ENCODE measurements at regions not wholly inside any gene's neighbourhood (a gene's known extent, or its start where the extent isn't known, plus 50 kb on each side); places are given as distances from the start of the nearest gene placed in this dataset.

DNA sequence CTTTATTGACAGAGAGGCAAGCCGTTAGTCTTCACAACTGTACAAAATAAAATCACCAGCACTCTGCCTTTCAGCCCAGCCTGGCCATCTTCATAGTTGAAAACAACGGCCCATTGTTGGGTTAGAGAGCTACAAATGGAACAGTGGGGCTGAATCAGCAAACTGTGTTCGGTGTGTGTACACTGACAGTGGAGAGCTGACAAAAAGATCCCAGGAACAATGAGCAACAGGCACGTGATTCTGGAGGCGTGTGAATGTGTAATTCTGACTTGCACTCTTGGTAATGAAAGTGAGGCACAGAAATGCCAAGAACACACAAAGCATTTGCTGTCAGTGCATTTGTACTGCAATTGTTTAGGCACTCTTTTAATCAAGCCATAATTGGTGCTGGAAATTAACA, 303.7 kb downstream of the WDR11 start:
- H3K27ac ChIP-seq (ENCODE audit: low read depth, low read length, severe bottlenecking): no peak overlapping the region
- 92 to 93% methylated on average over 4 of the region's 5 CpGs for WGBS, 2 experiments (ENCODE audit: insufficient coverage in 2 of 2)

DNA sequence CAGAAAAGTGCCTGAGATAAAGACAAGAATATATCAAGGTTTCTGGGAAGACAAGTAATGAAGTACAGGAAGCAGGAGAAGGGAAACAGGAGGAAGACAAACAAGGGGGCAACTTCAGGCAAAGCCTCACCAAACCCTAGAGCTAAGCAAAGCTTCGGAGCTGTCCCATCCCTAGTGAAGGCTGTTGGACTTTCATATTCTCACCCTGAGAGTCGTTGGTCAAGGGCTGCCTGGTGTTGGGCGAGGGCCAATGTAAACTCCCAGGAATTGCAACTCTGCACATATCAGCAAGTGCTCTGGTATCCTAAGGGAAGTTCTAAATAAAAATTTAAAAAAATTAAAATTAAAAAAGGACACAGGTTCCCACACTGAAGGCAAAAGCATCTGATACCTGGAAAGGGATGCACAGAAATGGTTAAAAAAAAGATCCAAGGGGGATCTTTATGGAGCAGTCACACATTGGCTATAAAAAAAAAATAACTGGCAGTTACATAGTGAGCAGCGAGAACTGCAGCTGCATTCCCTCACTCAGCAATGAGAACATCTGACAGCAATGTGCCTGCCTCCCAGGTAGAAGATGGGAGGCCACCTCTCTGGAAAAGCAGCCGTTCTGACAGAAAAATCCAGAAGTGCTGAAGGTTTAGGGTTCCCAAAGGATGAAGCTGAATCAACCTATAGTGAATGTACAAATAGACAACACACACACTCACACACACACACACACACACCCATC, 304.7 kb downstream of the WDR11 start:
- Histone ChIP-seq H3K9me3 (ENCODE audit: control insufficient read depth, low read length) (no peaks in the 10 kb centered on the region), H3K4me3 (ENCODE audit: extremely low read depth, insufficient read depth, low read length, poor library complexity, severe bottlenecking) (no peak overlapping the region), H3K27ac (ENCODE audit: low read depth, low read length, severe bottlenecking) (no peak overlapping the region), H3K36me3 (ENCODE audit: control insufficient read depth, insufficient read depth, low read length) (no peaks in the 10 kb centered on the region), H3K4me1 (ENCODE audit: control insufficient read depth, insufficient read depth, low read length, poor library complexity, severe bottlenecking) (no peaks in the 10 kb centered on the region)
- 94 to 100% methylated on average over 2 of the region's 5 CpGs for WGBS, 2 experiments (ENCODE audit: insufficient coverage in 2 of 2)

More for the DNA sequence above, 303.7 kb downstream of the WDR11 start:
- H3K9me3 ChIP-seq (ENCODE audit: control insufficient read depth, low read length): no peaks in the 10 kb centered on the region
- no peaks in the 10 kb centered on the region for H3K36me3 ChIP-seq (ENCODE audit: control insufficient read depth, insufficient read depth, low read length)
- H3K4me1 ChIP-seq (ENCODE audit: control insufficient read depth, insufficient read depth, low read length, poor library complexity, severe bottlenecking): no peaks in the 10 kb centered on the region
- no peak overlapping the region for H3K4me3 ChIP-seq (ENCODE audit: extremely low read depth, insufficient read depth, low read length, poor library complexity, severe bottlenecking)

DNA sequence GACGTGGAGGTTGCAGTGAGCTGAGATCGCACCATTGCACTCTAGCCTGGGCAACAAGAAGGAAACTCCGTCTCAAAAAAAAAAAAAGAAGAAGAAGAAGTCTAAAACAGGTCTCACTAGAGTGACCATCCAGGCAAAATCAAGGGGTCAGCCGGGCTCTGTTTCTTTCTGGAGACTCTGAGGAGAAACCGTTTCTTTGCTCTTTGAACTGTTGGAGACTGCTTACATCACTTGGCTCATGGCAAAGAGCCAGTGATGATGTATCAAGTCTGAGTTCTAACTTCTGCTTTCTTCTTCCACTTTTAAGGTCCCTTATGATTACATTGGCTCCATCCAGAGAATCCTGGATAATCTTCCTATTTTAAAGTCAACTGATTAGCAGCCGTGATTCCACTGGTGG, 306.8 kb downstream of the WDR11 start:
- no peak overlapping the region for H3K4me3 ChIP-seq (ENCODE audit: extremely low read depth, insufficient read depth, low read length, poor library complexity, severe bottlenecking)
- WGBS, 2 experiments (ENCODE audit: insufficient coverage in 2 of 2): 90 to 98% methylated on average over 2 to 4 of the region's 6 CpGs
- no peak overlapping the region for H3K27ac ChIP-seq (ENCODE audit: low read depth, low read length, severe bottlenecking)
- no peaks in the 10 kb centered on the region for H3K36me3 ChIP-seq (ENCODE audit: control insufficient read depth, insufficient read depth, low read length)
- H3K4me1 ChIP-seq (ENCODE audit: control insufficient read depth, insufficient read depth, low read length, poor library complexity, severe bottlenecking): no peaks in the 10 kb centered on the region
- H3K9me3 ChIP-seq (ENCODE audit: control insufficient read depth, low read length): no peaks in the 10 kb centered on the region

DNA sequence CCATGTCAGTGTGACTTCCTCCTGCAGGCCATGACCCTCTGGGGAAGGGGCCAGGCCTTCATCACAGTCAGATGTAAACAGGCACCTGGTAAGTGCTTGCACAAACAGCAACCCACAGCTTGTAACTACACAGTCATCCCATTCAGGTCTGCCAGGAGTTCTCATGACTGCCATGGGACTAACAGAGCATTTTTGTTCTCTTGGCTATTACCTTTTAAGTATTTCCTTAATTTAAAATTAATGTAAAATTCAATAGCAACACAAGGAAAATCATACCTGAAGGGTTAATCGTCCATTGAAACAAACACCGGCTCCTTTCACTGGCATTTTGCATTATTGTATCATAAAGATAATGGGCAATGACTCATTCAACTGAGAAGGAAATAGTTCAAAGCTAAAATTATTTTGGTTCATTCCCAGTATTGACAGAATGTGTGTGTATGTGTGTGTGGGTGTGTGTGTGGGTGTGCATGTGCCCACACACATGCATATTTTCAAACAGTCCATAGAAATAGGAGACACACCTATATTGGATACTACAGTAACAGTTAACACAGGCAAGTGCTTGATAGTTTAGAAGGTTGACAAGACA, 307.9 kb downstream of the WDR11 start:
- H3K36me3 ChIP-seq (ENCODE audit: control insufficient read depth, insufficient read depth, low read length): no peaks in the 10 kb centered on the region
- H3K27ac ChIP-seq (ENCODE audit: low read depth, low read length, severe bottlenecking): no peak overlapping the region
- H3K4me1 ChIP-seq (ENCODE audit: control insufficient read depth, insufficient read depth, low read length, poor library complexity, severe bottlenecking): no peaks in the 10 kb centered on the region
- no peak overlapping the region for H3K4me3 ChIP-seq (ENCODE audit: extremely low read depth, insufficient read depth, low read length, poor library complexity, severe bottlenecking)
- WGBS, 2 experiments (ENCODE audit: insufficient coverage in 2 of 2): no CpG with 5 or more reads among the region's 2 CpGs
- no peaks in the 10 kb centered on the region for H3K9me3 ChIP-seq (ENCODE audit: control insufficient read depth, low read length)

DNA sequence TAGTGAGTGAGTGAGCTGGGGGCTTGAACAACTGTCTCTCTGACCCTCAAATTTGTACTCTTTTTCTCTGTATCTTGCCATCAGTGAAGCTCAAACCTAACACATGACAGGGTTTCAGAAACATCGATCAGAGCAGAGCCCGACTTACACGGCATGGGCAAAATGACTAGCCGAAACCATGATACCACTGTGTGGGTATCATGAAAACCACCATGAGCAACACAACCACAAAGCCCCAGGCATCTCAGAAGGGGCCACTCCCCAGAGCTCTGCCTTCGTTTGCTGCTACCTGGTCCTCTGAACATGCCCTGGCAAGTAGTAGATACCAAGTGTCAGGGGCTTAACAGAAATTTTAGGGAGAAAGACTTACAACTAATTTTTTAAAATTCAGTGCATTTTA, 308.5 kb downstream of the WDR11 start:
- WGBS, 2 experiments (ENCODE audit: insufficient coverage in 2 of 2): 89 to 96% methylated on average over 3 to 4 of the region's 5 CpGs
- H3K27ac ChIP-seq (ENCODE audit: low read depth, low read length, severe bottlenecking): no peak overlapping the region
- H3K36me3 ChIP-seq (ENCODE audit: control insufficient read depth, insufficient read depth, low read length): no peaks in the 10 kb centered on the region
- no peaks in the 10 kb centered on the region for H3K4me1 ChIP-seq (ENCODE audit: control insufficient read depth, insufficient read depth, low read length, poor library complexity, severe bottlenecking)
- H3K4me3 ChIP-seq (ENCODE audit: extremely low read depth, insufficient read depth, low read length, poor library complexity, severe bottlenecking): no peak overlapping the region
- no peaks in the 10 kb centered on the region for H3K9me3 ChIP-seq (ENCODE audit: control insufficient read depth, low read length)

DNA sequence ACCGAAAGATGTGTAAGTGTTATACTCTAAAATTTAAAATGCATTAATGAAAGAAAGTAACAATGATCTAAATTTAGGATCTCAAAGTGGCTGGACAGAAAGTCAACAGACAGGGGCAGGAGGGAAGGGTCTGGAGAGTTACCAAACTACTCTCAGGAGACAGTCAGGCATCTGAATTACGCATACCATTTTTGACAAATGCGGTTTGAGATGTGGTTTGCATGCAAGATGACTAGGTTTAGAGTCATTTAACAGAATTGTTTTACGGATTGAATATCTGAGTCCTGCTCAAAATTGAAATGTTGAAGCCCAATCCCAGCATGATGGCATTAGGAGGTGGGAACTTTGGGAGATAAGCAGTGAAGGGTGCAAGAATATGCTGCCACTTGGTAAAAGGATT, 314.1 kb downstream of the WDR11 start:
- no peaks in the 10 kb centered on the region for H3K9me3 ChIP-seq (ENCODE audit: control insufficient read depth, low read length)
- H3K4me3 ChIP-seq (ENCODE audit: extremely low read depth, insufficient read depth, low read length, poor library complexity, severe bottlenecking): no peak overlapping the region
- H3K36me3 ChIP-seq (ENCODE audit: control insufficient read depth, insufficient read depth, low read length): no peaks in the 10 kb centered on the region
- 80 to 93% methylated on average over 3 of the region's 4 CpGs for WGBS, 2 experiments (ENCODE audit: insufficient coverage in 2 of 2)
- H3K4me1 ChIP-seq (ENCODE audit: control insufficient read depth, insufficient read depth, low read length, poor library complexity, severe bottlenecking): no peaks in the 10 kb centered on the region
- H3K27ac ChIP-seq (ENCODE audit: low read depth, low read length, severe bottlenecking): no peak overlapping the region

DNA sequence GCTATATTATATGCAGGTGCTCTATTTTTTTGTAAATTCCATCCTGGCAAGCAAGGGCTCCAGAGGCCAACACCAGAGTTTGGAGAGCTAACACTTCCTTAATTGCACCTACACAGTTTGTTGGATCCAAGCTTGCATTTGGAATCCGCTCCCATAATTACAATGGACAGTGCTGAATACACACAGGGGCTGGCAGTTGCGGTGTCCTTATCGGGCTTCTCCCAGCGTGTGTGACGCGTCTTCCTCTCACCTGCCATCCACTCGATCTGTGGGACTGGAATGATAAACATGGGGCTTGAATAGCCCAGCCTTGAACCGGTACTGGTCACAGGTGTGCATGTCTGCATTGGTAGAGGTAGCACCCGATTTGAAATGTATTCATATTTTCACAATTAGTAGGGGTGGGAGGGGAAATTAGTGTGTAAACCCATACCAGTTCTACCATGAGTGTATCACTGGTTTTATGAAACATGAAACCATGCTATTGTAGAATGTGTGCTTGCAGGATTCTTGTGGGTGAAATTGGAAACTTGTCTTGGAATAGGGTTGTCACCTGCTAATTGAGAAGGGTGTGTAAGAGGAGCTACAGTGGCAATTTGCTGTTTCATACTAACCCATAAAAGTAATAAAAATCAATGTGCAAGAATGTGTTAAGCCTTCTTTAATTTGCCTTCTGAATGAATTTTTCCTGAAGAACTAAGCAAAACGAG, 316.5 kb downstream of the WDR11 start:
- Histone ChIP-seq H3K27ac (ENCODE audit: low read depth, low read length, severe bottlenecking) (no peak overlapping the region), H3K4me3 (ENCODE audit: extremely low read depth, insufficient read depth, low read length, poor library complexity, severe bottlenecking) (no peak overlapping the region), H3K9me3 (ENCODE audit: control insufficient read depth, low read length) (no peaks in the 10 kb centered on the region), H3K4me1 (ENCODE audit: control insufficient read depth, insufficient read depth, low read length, poor library complexity, severe bottlenecking) (no peaks in the 10 kb centered on the region), H3K36me3 (ENCODE audit: control insufficient read depth, insufficient read depth, low read length) (no peaks in the 10 kb centered on the region)
- WGBS, 2 experiments (ENCODE audit: insufficient coverage in 2 of 2): 95 to 99% methylated on average over 8 to 9 of the region's 10 CpGs

DNA sequence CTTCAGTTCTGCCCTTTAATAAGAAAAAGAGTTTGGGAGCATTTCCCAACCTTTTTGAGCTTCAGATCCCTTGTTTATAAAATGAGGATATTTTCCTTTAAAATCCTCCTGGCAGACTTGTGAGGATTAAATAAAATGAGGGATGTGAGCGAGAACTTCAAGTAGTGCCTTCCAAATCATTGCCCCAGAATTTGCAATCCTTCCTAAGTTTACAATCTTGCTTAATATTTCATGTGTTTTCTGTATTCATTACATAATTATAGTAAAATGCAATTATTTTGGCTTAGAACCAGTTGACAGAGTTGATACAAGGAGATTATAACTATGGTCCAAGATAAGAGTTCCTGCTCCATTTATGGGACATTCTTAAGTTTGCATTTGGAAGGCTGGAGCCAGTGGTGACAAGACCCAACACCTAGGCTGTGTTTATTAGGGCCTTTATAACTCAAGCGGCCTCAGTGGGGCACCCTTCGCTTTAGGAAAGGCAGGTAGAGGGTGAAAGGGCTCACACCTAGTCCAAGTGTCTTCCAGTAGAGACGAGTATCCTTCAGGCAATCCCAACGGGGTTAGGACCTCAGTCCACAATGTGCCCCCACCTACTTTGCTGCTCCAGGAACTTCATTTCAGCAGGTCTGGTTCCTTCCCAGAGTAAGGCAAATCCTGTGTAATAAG, 317.5 kb downstream of the WDR11 start:
- no peak overlapping the region for H3K27ac ChIP-seq (ENCODE audit: low read depth, low read length, severe bottlenecking)
- H3K36me3 ChIP-seq (ENCODE audit: control insufficient read depth, insufficient read depth, low read length): no peaks in the 10 kb centered on the region
- 68 to 84% methylated on average over 3 to 4 of the region's 5 CpGs for WGBS, 2 experiments (ENCODE audit: insufficient coverage in 2 of 2)
- no peaks in the 10 kb centered on the region for H3K4me1 ChIP-seq (ENCODE audit: control insufficient read depth, insufficient read depth, low read length, poor library complexity, severe bottlenecking)
- no peak overlapping the region for H3K4me3 ChIP-seq (ENCODE audit: extremely low read depth, insufficient read depth, low read length, poor library complexity, severe bottlenecking)
- H3K9me3 ChIP-seq (ENCODE audit: control insufficient read depth, low read length): no peaks in the 10 kb centered on the region

DNA sequence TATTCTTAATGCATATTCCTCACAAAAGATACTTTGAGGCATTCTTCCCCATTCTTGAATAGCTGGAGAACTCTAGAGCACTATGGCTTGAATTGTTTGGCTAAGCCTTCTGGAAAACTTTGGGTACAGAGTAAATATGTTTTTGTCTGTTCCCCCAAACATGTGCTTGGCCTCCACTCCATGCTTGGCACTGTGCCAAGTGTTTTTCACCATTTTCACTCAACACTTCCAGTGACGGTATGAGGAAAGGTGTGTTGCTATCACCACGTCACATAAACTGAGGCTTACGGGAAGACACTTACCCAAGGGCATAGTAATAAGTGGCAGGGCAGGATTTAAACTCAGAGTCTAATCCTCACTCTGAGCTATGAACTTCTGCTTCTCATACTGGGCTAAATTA, 318.2 kb downstream of the WDR11 start:
- no peaks in the 10 kb centered on the region for H3K4me1 ChIP-seq (ENCODE audit: control insufficient read depth, insufficient read depth, low read length, poor library complexity, severe bottlenecking)
- no peaks in the 10 kb centered on the region for H3K36me3 ChIP-seq (ENCODE audit: control insufficient read depth, insufficient read depth, low read length)
- no peaks in the 10 kb centered on the region for H3K9me3 ChIP-seq (ENCODE audit: control insufficient read depth, low read length)
- H3K4me3 ChIP-seq (ENCODE audit: extremely low read depth, insufficient read depth, low read length, poor library complexity, severe bottlenecking): no peak overlapping the region
- no peak overlapping the region for H3K27ac ChIP-seq (ENCODE audit: low read depth, low read length, severe bottlenecking)
- 83 to 100% methylated on average over 1 to 2 of the region's 3 CpGs for WGBS, 2 experiments (ENCODE audit: insufficient coverage in 2 of 2)

DNA sequence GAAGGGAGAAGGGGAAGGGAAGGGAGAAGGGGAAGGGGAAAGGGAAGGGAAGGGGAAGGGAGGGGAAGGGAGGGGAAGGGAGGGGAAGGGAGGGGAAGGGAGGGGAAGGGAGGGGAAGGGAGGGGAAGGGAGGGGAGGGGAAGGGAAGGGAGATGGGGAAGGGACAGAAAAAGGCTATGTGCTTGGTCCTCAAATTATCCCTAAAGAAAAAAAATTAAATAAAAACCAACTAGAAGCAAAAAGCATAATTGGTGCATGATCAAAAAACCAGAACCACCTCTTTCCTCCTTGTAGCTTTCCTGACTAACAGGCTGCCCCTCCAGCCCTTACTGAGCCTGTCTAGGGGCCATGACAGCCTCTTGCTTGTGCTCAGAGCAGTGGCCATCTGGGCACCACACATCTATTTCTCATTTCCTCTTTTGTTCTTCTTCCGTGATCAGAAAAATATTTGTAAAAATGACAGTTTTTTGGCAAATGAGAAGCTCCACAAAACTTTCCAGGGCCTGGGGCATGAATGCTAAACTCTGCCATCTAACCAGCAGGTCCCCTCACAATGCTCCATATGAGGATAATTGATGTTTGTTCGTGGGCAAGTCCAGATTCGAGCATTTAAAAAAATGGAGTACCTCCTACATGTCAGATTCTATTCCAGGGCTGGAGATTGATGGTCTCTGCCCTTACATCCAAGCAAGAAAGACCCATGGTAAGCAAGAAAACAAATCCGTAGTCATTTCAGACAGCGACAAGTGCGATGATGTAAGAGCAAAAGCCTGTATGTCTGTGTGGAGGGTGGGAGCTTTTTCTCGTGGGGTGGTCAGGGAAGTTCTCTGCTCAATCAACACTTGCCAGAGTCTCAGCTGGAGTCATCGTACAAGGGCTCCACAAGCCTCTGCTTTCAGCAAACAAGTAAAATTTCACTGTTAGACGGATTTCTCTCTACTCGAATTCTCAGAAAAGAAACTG, 320.9 kb downstream of the WDR11 start:
- H3K36me3 ChIP-seq (ENCODE audit: control insufficient read depth, insufficient read depth, low read length): no peaks in the 10 kb centered on the region
- no peaks in the 10 kb centered on the region for H3K4me1 ChIP-seq (ENCODE audit: control insufficient read depth, insufficient read depth, low read length, poor library complexity, severe bottlenecking)
- no peak overlapping the region for H3K27ac ChIP-seq (ENCODE audit: low read depth, low read length, severe bottlenecking)
- H3K9me3 ChIP-seq (ENCODE audit: control insufficient read depth, low read length): no peaks in the 10 kb centered on the region
- 76 to 80% methylated on average over 4 to 8 of the region's 10 CpGs for WGBS, 2 experiments (ENCODE audit: insufficient coverage in 2 of 2)
- H3K4me3 ChIP-seq (ENCODE audit: extremely low read depth, insufficient read depth, low read length, poor library complexity, severe bottlenecking): no peak overlapping the region
